HCT116 (cell line): ENCODE measurements at regions not wholly inside any gene's neighbourhood (a gene's known extent, or its start where the extent isn't known, plus 50 kb on each side); places are given as distances from the start of the nearest gene placed in this dataset.

Source experiments
- ATAC-seq: fragments of 200-7000 bp; cut with Tn5 transposase; 2 replicates; pipeline ENCODE4 v1.9.1; 2020; ENCODE audit warnings: mild to moderate bottlenecking, moderate library complexity
- BruUV-seq: library from RNA; stranded (reverse); fragments of 400-500 nt; replicated peaks from 2 replicates; lab custom pipeline; 2021; lab: Mats Ljungman, UMichigan
- CTCF ChIA-PET: fragments of 300-600 bp; sonication (Branson Sonifier 250); formaldehyde crosslinking; loops from one replicate; lab custom pipeline; 2021; ENCODE audit warnings: antibody characterized with exemption; lab: Charles Lee
- POLR2A ChIA-PET: fragments of 300-600, 350-600 bp; sonication (Branson Sonifier 250); formaldehyde crosslinking; loops from one replicate; lab custom pipeline; 2021; ENCODE audit warnings: antibody characterized with exemption; lab: Charles Lee
- RAD21 ChIA-PET, 2 experiments: fragments of 300-600 bp; sonication (Branson Sonifier 250); formaldehyde crosslinking; loops; one replicate each; lab custom pipeline; 2023; ENCODE audit warnings: low total read pairs in 2 of 2; ENCODE audit not compliant: uncharacterized antibody in 2 of 2, unreplicated experiment in 2 of 2, low non-redundant PET in 1 of 2; lab: Charles Lee
- DNase-seq: peaks from one replicate; pipeline ENCODE4 v3.0.0-alpha.2; 2010; ENCODE audit warnings: low read depth, low spot score
- H2AFZ ChIP-seq: fragments of 200-600 bp; shearing (Covaris generic), sonication (generic); 2 replicates; pipeline ENCODE4 v1.6.1; 2017; ENCODE audit warnings: low read depth, mixed run types, mixed read lengths, antibody characterized with exemption, low read length; ENCODE audit not compliant: poor library complexity, severe bottlenecking
- H3K27ac ChIP-seq: 2 replicates; pipeline ENCODE4 v1.5.1; 2012; ENCODE audit warnings: low read depth, low read length
- H3K27me3 ChIP-seq: fragments of 200-600 bp; sonication (generic); 2 replicates; pipeline ENCODE4 v1.6.1; 2016; ENCODE audit warnings: mixed run types, low read length, mixed read lengths; ENCODE audit not compliant: insufficient read depth
- H3K36me3 ChIP-seq, 2 experiments: fragments of 200-500 bp in 1 of 2; fragments of 200-600 bp in 1 of 2; sonication (Bioruptor generic) in 1 of 2; sonication (generic) in 1 of 2; 2 replicates each; pipeline versions ENCODE4 v1.5.1 to v1.6.1; 2014 to 2016; ENCODE audit warnings: low read length in 2 of 2, inconsistent platforms in 1 of 2, mixed read lengths in 1 of 2, mixed run types in 1 of 2; ENCODE audit not compliant: insufficient read depth in 2 of 2, control insufficient read depth in 1 of 2
- H3K4me1 ChIP-seq, 2 experiments: fragments of 200-600 bp in 1 of 2; sonication (generic) in 1 of 2; 2 replicates each; pipeline versions ENCODE4 v1.5.1 to v1.6.1; 2012 to 2017; ENCODE audit warnings: low read length in 2 of 2, inconsistent platforms in 1 of 2, mild to moderate bottlenecking in 1 of 2, mixed read lengths in 1 of 2, mixed run types in 1 of 2, moderate library complexity in 1 of 2; ENCODE audit not compliant: insufficient read depth in 2 of 2, control insufficient read depth in 1 of 2
- H3K4me2 ChIP-seq: fragments of 200-600 bp; sonication (generic); 2 replicates; pipeline ENCODE4 v1.6.1; 2017; ENCODE audit warnings: mixed run types, low read length, mixed read lengths
- H3K4me3 ChIP-seq, 2 experiments: fragments of 200-600 bp in 1 of 2; sonication (generic) in 1 of 2; replicated peaks in 1 of 2; 2 replicates each; pipeline ENCODE4 v1.5.1; 2011 to 2016; ENCODE audit warnings: low read length in 2 of 2, control low read depth in 1 of 2, low read depth in 1 of 2, mild to moderate bottlenecking in 1 of 2, mixed read lengths in 1 of 2, mixed run types in 1 of 2
- H3K79me2 ChIP-seq: fragments of 200-600 bp; sonication (generic); 2 replicates; pipeline ENCODE4 v1.6.1; 2017; ENCODE audit warnings: mild to moderate bottlenecking, mixed run types, low read length, moderate library complexity, mixed read lengths; ENCODE audit not compliant: insufficient read depth
- H3K9ac ChIP-seq: fragments of 200-600 bp; sonication (generic); 2 replicates; pipeline ENCODE4 v1.6.1; 2016; ENCODE audit warnings: low read length, mixed read lengths
- H3K9me2 ChIP-seq: fragments of 200-600 bp; sonication (generic), shearing (Covaris generic); 2 replicates; pipeline ENCODE4 v1.6.1; 2017; ENCODE audit warnings: mixed run types, mild to moderate bottlenecking, moderate library complexity; ENCODE audit not compliant: insufficient read depth
- H3K9me3 ChIP-seq, 2 experiments: fragments of 200-500 bp in 1 of 2; fragments of 200-600 bp in 1 of 2; sonication (Bioruptor generic) in 1 of 2; sonication (generic) in 1 of 2; 2 replicates each; pipeline ENCODE4 v1.6.1; 2014 to 2017; ENCODE audit warnings: low read length in 2 of 2, mixed read lengths in 2 of 2, inconsistent platforms in 1 of 2, low read depth in 1 of 2, mild to moderate bottlenecking in 1 of 2, mixed run types in 1 of 2, moderate library complexity in 1 of 2; ENCODE audit not compliant: control insufficient read depth in 1 of 2, insufficient read depth in 1 of 2
- H4K20me1 ChIP-seq: fragments of 200-600 bp; sonication (generic), shearing (Covaris generic); 2 replicates; pipeline ENCODE4 v1.6.1; 2017; ENCODE audit warnings: mixed run types, mild to moderate bottlenecking, moderate library complexity; ENCODE audit not compliant: insufficient read depth
- MAX ChIP-seq: IDR thresholded peaks from 2 replicates; pipeline ENCODE4 v1.6.1; 2012
- POLR2AphosphoS5 ChIP-seq: IDR thresholded peaks from 2 replicates; pipeline ENCODE4 v1.6.1; 2011; ENCODE audit warnings: mild to moderate bottlenecking, low read depth, low read length, moderate library complexity
- RAD21 ChIP-seq: IDR thresholded peaks from 2 replicates; pipeline ENCODE4 v1.6.1; 2012; ENCODE audit warnings: low read depth, mild to moderate bottlenecking
- SRF ChIP-seq: IDR thresholded peaks from 2 replicates; pipeline ENCODE4 v1.6.1; 2012; ENCODE audit warnings: low read depth
- ZBTB33 ChIP-seq: IDR thresholded peaks from 2 replicates; pipeline ENCODE4 v1.6.1; 2011; ENCODE audit warnings: mild to moderate bottlenecking, low read length, moderate library complexity; ENCODE audit not compliant: insufficient replicate concordance; ENCODE audit errors: extremely low read depth
- intact Hi-C: fragments of 100-400 bp; cut with micrococcal nuclease; formaldehyde crosslinking; loops from 2 replicates; pipeline ENCODE4 v1.10.0; 2022

- Histone ChIP-seq H3K36me3 (no peaks in the 10 kb centered on the region), H3K4me1 (peaks cover 0 to 14% of the 10 kb centered on the region in 2 experiments; a peak in 2 of 4 replicates), H4K20me1 (no peaks in the 10 kb centered on the region), H3K79me2 (no peaks in the 10 kb centered on the region), H3K27me3 (no peaks in the 10 kb centered on the region), H3K9me3 (no peaks in the 10 kb centered on the region), H3K9ac (no peak overlapping the region), H3K9me2 (no peaks in the 10 kb centered on the region), H2AFZ (no peak overlapping the region), H3K27ac (no peak overlapping the region), H3K4me3 (no peak overlapping the region), H3K4me2 (no peak overlapping the region)
- RAD21 ChIA-PET: no interaction called here
- DNase-seq (no peak), ATAC-seq (no peak)
- no peak for TF ChIP-seq MAX
- TF ChIP-seq RAD21: no peak
- no TSS peak for BruUV-seq
- POLR2A ChIA-PET: no interaction called here
- intact Hi-C loops: no loop called here
- CTCF ChIA-PET: no interaction called here
These were observed 643.4 kb upstream of the NR2F2 start for GRCh38 chr15:95687061-95687460.

- no peaks in the 10 kb centered on the region for H3K9me3 ChIP-seq
- ChIA-PET POLR2A (no interaction called here), CTCF (no interaction called here), RAD21 (no interaction called here)
- intact Hi-C loops: no loop called here
- no peak for ATAC-seq
- no peak overlapping the region for H3K4me2 ChIP-seq
- BruUV-seq: no TSS peak
- H3K27ac ChIP-seq: no peak overlapping the region
- no peaks in the 10 kb centered on the region for H3K9me2 ChIP-seq
- DNase-seq: no peak
- H3K4me1 ChIP-seq: peaks cover 0 to 14% of the 10 kb centered on the region in 2 experiments; a peak in 2 of 4 replicates
- TF ChIP-seq SRF (no peak), POLR2AphosphoS5 (no peak), ZBTB33 (no peak)
- TF ChIP-seq, all 23 proteins: peak for 0
- Histone ChIP-seq H3K27me3 (no peaks in the 10 kb centered on the region), H3K4me3 (no peak overlapping the region), H4K20me1 (no peaks in the 10 kb centered on the region), H2AFZ (no peak overlapping the region), H3K79me2 (no peaks in the 10 kb centered on the region), H3K36me3 (no peaks in the 10 kb centered on the region), H3K9ac (no peak overlapping the region)
These were observed 642.8 kb upstream of the NR2F2 start for GRCh38 chr15:95687686-95688085.
